Heart left ventricle (tissue), 16 donors: ENCODE measurements at regions not wholly inside any gene's neighbourhood (a gene's known extent, or its start where the extent isn't known, plus 50 kb on each side); places are given as distances from the start of the nearest gene placed in this dataset.

Experiments used
- ATAC-seq, 4 donors: fragments of 200-7000 bp; cut with Tn5 transposase; one replicate each; pipeline ENCODE4 v1.9.1; 2020 to 2022; ENCODE audit warnings: moderate library complexity in 4 of 4, mild to moderate bottlenecking in 3 of 4, moderate number of reproducible peaks in 1 of 4
- DNase-seq, 5 donors: peaks; one replicate each; pipeline ENCODE4 v3.0.0-alpha.2; 2020
- H3K27ac ChIP-seq, 12 donors: fragments of 200-600 bp; sonication (generic) in 4 of 12; one replicate each; pipeline versions ENCODE4 v1.5.0 to v1.8.0; 2016 to 2022; ENCODE audit warnings: mild to moderate bottlenecking in 2 of 12
- H3K27me3 ChIP-seq, 9 donors: fragments of 200-600 bp; sonication (generic) in 2 of 9; one replicate each; pipeline versions ENCODE4 v1.5.1 to v1.8.0; 2016 to 2022; ENCODE audit warnings: mild to moderate bottlenecking in 3 of 9
- H3K36me3 ChIP-seq, 9 donors: fragments of 200-600 bp; sonication (generic) in 2 of 9; one replicate each; pipeline versions ENCODE4 v1.5.0 to v1.8.0; 2018 to 2022; ENCODE audit warnings: mild to moderate bottlenecking in 2 of 9
- H3K4me1 ChIP-seq, 12 donors: fragments of 200-600 bp; sonication (generic) in 4 of 12; one replicate each; pipeline versions ENCODE4 v1.5.0 to v1.8.0; 2016 to 2022; ENCODE audit warnings: mild to moderate bottlenecking in 3 of 12
- H3K4me3 ChIP-seq, 12 donors: fragments of 200-600 bp; sonication (generic) in 4 of 12; one replicate each; pipeline versions ENCODE4 v1.5.0 to v1.8.0; 2017 to 2022; ENCODE audit warnings: mild to moderate bottlenecking in 9 of 12, moderate library complexity in 4 of 12
- H3K9me3 ChIP-seq, 12 donors: fragments of 200-600 bp; sonication (generic) in 4 of 12; one replicate each; pipeline versions ENCODE4 v1.5.0 to v1.8.0; 2016 to 2022; ENCODE audit warnings: mild to moderate bottlenecking in 1 of 12
- POLR2A ChIP-seq, 2 donors: fragments of 450-650 bp; IDR thresholded peaks; one replicate each; pipeline ENCODE4 v1.6.1; 2017; ENCODE audit warnings: antibody characterized with exemption in 2 of 2, mild to moderate bottlenecking in 2 of 2, moderate library complexity in 2 of 2
- WGBS, 4 donors: extraction: QIAGEN DNeasy Blood & Tissue Kit in 2 of 4; methylation state at CpG; one replicate each; pipeline versions ENCODE4 v1.1.5 to v1.1.7; 2013 to 2018; 5-methylcytosine and 5-hydroxymethylcytosine counted together
- intact Hi-C, 10 donors: fragments of 100-400 bp; cut with DNase I; formaldehyde crosslinking; loops; one replicate each; pipeline versions ENCODE4 v1.11.1 to v1.14.2; 2022
- TF ChIP-seq, protein P1 (sequence below), 12 donors: fragments of 200-600 bp; sonication (generic) in 4 of 12; IDR thresholded peaks; one replicate each; pipeline versions ENCODE4 v1.5.0 to v1.8.0; 2018 to 2022; ENCODE audit warnings: antibody characterized with exemption in 12 of 12, mild to moderate bottlenecking in 5 of 12
- donor health status: ischemic (EF 13 %, LVEDD 7.1; RV severe dilation, severe dysfunction).
- donor health status: healthy with polysubstance abuse.
- donor health status: DM: no; HTN: yes; CAD: no.
- donor health status: DM: no; HTN: no; CAD: no.
- donor health status: ischemic (EF 25% LVEDD 6.9; RV normal size, moderate dysfunction).
- donor health status: ischemic (EF 25% LVEDD 5.7; RV mildly dilated, moderate dysfunction).
- donor health status: healthy.
- donor health status: DM: yes; HTN: yes; CAD: no.
- donor health status: ischemic (EF 35%, LVEDD 5.7; RV mildly dilated, moderate dysfunction).
- donor health status: nonischemic (EF 11% LVEDD 7.7; RV severe dilation, severe dysfunction).
- donor health status: DM: yes; HTN: yes; CAD: no.
- donor health status: PGD.
- donor health status: ischemic (EF 29% LVEDD 5.4; RV normal size, mild dysfunction).
- donor health status: nonischemic (EF 23%, LVEDD 6.1; RV moderate dilation, normal function).

DNA sequence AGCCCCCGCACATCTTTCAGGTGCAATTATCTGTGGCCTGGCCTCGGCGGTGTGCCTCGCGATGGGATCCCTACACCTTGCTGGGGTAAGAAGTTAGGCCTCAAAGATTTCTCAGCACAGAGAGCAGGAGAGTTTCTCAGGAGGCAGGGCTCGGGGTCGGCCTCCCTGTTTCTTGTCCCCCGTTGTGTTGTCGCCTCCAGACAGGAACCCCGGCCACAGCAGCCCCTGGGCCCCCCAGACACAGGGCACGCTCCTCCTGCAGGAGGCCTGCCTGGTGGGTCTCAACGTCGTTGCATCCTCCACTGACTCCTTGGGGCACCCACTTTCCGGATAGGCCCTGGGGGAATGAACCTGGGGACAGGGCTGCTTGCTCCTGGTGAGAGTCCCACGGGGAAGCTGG lies 229.1 kb upstream of the SHH start:
- Histone ChIP-seq H3K27ac (no peak overlapping the region), H3K4me3 (no peak overlapping the region), H3K36me3 (no peaks in the 10 kb centered on the region), H3K27me3 (peaks cover 0 to 43% (median 6%) of the 10 kb centered on the region in 9 donors), H3K9me3 (no peaks in the 10 kb centered on the region), H3K4me1 (no peaks in the 10 kb centered on the region)
- DNase-seq: no peak
- ATAC-seq: no peak
- 69 to 80% (median 73%) methylated on average over 9 to 15 of the region's 15 CpGs for WGBS, 4 donors
- TF ChIP-seq, protein P1, sequence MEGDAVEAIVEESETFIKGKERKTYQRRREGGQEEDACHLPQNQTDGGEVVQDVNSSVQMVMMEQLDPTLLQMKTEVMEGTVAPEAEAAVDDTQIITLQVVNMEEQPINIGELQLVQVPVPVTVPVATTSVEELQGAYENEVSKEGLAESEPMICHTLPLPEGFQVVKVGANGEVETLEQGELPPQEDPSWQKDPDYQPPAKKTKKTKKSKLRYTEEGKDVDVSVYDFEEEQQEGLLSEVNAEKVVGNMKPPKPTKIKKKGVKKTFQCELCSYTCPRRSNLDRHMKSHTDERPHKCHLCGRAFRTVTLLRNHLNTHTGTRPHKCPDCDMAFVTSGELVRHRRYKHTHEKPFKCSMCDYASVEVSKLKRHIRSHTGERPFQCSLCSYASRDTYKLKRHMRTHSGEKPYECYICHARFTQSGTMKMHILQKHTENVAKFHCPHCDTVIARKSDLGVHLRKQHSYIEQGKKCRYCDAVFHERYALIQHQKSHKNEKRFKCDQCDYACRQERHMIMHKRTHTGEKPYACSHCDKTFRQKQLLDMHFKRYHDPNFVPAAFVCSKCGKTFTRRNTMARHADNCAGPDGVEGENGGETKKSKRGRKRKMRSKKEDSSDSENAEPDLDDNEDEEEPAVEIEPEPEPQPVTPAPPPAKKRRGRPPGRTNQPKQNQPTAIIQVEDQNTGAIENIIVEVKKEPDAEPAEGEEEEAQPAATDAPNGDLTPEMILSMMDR (IDR thresholded peaks at IDR 0.05): no peak
- no peak for TF ChIP-seq POLR2A (IDR thresholded peaks at IDR 0.05)
- intact Hi-C loops: no loop called here

DNA sequence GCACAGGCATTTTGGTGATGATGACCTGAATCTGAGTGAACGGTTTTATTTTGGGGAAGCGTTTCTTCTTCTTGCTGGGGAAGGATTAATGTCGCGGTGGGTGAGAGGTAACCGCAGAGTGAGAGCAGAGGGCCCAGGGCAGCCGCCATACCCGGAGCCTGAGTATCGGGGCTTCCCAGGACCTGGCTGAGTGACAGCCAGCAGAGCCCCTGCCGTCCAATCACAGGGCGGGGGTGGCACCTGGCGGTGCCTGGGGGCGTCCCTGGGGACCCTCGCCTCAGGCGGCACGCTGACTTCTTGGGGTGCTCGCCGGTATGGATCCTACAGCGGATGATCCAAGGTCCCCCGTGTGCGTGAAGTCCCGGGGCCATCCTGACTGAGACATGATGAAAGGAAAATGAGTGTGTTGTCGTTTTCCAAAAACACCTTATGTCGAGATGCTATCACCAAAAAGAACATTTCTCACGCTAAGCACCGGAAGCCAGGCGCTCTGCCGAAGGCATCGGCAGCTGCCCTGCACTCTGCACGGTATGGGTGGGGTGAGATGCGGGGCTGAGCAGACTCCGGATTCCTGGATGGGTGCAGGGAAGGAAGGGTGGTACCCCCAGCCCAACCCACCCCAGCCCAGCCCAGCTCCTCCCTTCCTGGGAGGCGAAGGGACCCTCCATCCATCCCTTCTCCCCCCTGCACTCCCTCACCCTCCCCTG lies 227.9 kb upstream of the SHH start:
- Histone ChIP-seq H3K4me1 (no peaks in the 10 kb centered on the region), H3K27me3 (peaks cover 0 to 41% (median 6%) of the 10 kb centered on the region in 9 donors), H3K36me3 (no peaks in the 10 kb centered on the region), H3K27ac (no peak overlapping the region), H3K4me3 (no peak overlapping the region), H3K9me3 (no peaks in the 10 kb centered on the region)
- WGBS, 4 donors: 74 to 83% (median 77%) methylated on average over 31 to 32 of the region's 32 CpGs
- intact Hi-C loops: no loop called here
- TF ChIP-seq POLR2A (IDR thresholded peaks at IDR 0.05): no peak
- TF ChIP-seq, protein P1 (IDR thresholded peaks at IDR 0.05): no peak
- no peak for DNase-seq
- ATAC-seq: no peak

DNA sequence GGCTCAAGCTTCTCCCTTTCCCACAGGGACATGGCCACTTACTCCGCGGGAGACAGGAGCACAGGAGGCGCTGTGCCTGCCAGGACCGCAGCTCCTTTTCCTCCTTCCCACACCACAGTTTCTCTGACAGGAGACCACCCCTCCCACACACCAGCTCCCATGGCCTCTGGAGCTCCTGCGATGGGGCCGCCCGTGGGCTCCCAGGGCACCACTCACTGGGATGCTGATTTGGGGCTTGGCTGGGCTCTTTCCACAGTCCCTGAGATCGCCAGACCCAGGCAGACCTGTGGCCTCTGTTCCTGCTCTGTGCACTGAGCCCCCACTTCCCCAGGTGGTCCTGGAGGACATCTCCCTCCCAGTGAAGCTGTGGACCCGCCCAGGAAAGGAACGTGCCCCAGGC lies 226.9 kb upstream of the SHH start:
- no peak for DNase-seq
- H3K36me3 ChIP-seq: no peaks in the 10 kb centered on the region
- H3K4me3 ChIP-seq: no peak overlapping the region
- WGBS, 4 donors: 76 to 79% (median 77%) methylated on average over 7 to 10 of the region's 10 CpGs
- TF ChIP-seq POLR2A (IDR thresholded peaks at IDR 0.05): no peak
- TF ChIP-seq, protein P1 (IDR thresholded peaks at IDR 0.05): no peak
- H3K27me3 ChIP-seq: peaks cover 0 to 38% (median 6%) of the 10 kb centered on the region in 9 donors
- H3K9me3 ChIP-seq: no peaks in the 10 kb centered on the region
- ATAC-seq: no peak
- no peak overlapping the region for H3K27ac ChIP-seq
- no peaks in the 10 kb centered on the region for H3K4me1 ChIP-seq
- intact Hi-C loops: no loop called here

DNA sequence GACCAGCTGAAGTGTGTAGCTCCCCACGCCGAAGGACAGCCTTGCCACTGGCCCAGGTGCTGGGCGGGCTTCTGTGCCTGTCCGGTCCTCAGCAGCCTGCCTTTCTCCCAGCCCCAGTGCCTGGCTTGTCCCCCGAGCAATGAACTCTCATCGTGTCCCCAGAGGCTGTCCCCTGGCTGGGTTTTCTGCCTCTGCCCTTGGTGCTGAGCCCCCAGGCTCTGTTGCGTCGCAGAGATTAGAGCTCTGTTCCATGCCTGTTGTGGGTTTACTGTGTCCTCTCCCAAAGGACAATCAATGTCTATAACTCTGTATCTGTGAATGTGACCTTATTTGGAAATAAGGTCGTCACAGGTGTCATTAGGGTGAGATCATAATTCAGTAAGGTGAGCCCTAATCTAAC lies 226.1 kb upstream of the SHH start:
- intact Hi-C loops: no loop called here
- whole genome bisulfite sequencing, 4 donors: 49 to 63% (median 55%) methylated on average over 9 of the region's 9 CpGs
- Histone ChIP-seq H3K27ac (no peak overlapping the region), H3K4me3 (no peak overlapping the region), H3K27me3 (peaks cover 0 to 36% (median 6%) of the 10 kb centered on the region in 9 donors), H3K9me3 (peaks cover 0 to 7% (median 0%) of the 10 kb centered on the region in 12 donors), H3K4me1 (no peaks in the 10 kb centered on the region), H3K36me3 (no peaks in the 10 kb centered on the region)
- TF ChIP-seq, protein P1 (IDR thresholded peaks at IDR 0.05): no peak
- no peak for TF ChIP-seq POLR2A (IDR thresholded peaks at IDR 0.05)
- no peak for DNase-seq
- ATAC-seq: no peak
